Trophoblast cell (in vitro differentiated cells and primary cell): ENCODE measurements at regions not wholly inside any gene's neighbourhood (a gene's known extent, or its start where the extent isn't known, plus 50 kb on each side); places are given as distances from the start of the nearest gene placed in this dataset.
A peak's percentile ranks its signal among the peaks of the same experiment; 100 is the strongest.

ENCODE experiments used
- DNase-seq, 2 donors: peaks; one replicate each; pipeline ENCODE4 v3.0.0-alpha.2; 2016
- H2AFZ ChIP-seq: 2 replicates; pipeline ENCODE4 v1.6.1; 2013; ENCODE audit warnings: low read length, moderate library complexity, mild to moderate bottlenecking; ENCODE audit not compliant: insufficient read depth, poor library complexity
- H2AK5ac ChIP-seq: 2 replicates; pipeline ENCODE4 v1.6.1; 2013; ENCODE audit warnings: mild to moderate bottlenecking, low read length
- H2BK120ac ChIP-seq: 2 replicates; pipeline ENCODE4 v1.6.1; 2013; ENCODE audit warnings: low read length, mild to moderate bottlenecking, moderate library complexity; ENCODE audit not compliant: insufficient read depth, poor library complexity
- H2BK12ac ChIP-seq: 2 replicates; pipeline ENCODE4 v1.6.1; 2013; ENCODE audit warnings: mild to moderate bottlenecking, low read length, moderate library complexity
- H2BK5ac ChIP-seq: 2 replicates; pipeline ENCODE4 v1.6.1; 2013; ENCODE audit warnings: low read length, low read depth, moderate library complexity, mild to moderate bottlenecking; ENCODE audit not compliant: poor library complexity
- H3K14ac ChIP-seq: 2 replicates; pipeline ENCODE4 v1.6.1; 2013; ENCODE audit warnings: mild to moderate bottlenecking, low read length
- H3K18ac ChIP-seq: 2 replicates; pipeline ENCODE4 v1.6.1; 2013; ENCODE audit warnings: mild to moderate bottlenecking, low read length
- H3K23ac ChIP-seq: 2 replicates; pipeline ENCODE4 v1.6.1; 2013; ENCODE audit warnings: low read length
- H3K27ac ChIP-seq: 2 replicates; pipeline ENCODE4 v1.5.1; 2013; ENCODE audit warnings: low read depth, mild to moderate bottlenecking, inconsistent platforms, low read length, moderate library complexity
- H3K27me3 ChIP-seq: 2 replicates; pipeline ENCODE4 v1.6.1; 2013; ENCODE audit warnings: inconsistent platforms, mild to moderate bottlenecking, low read length, moderate library complexity; ENCODE audit not compliant: insufficient read depth
- H3K36me3 ChIP-seq, 2 experiments: 1 replicate in 1 of 2; 2 replicates in 1 of 2; pipeline ENCODE4 v1.6.1; 2013; ENCODE audit warnings: low read length in 2 of 2, mild to moderate bottlenecking in 2 of 2, moderate library complexity in 1 of 2; ENCODE audit not compliant: insufficient read depth in 2 of 2, control insufficient read depth in 1 of 2
- H3K4ac ChIP-seq: 2 replicates; pipeline ENCODE4 v1.6.1; 2013; ENCODE audit warnings: low read depth, mild to moderate bottlenecking, low read length, moderate library complexity
- H3K4me1 ChIP-seq, 2 experiments: 1 replicate in 1 of 2; 2 replicates in 1 of 2; pipeline ENCODE4 v1.6.1; 2013; ENCODE audit warnings: low read length in 2 of 2, mild to moderate bottlenecking in 2 of 2, moderate library complexity in 1 of 2; ENCODE audit not compliant: insufficient read depth in 2 of 2, control insufficient read depth in 1 of 2
- H3K4me2 ChIP-seq: 2 replicates; pipeline ENCODE4 v1.6.1; 2013; ENCODE audit warnings: inconsistent platforms, mild to moderate bottlenecking, low read length, moderate library complexity
- H3K4me3 ChIP-seq: 2 replicates; pipeline ENCODE4 v1.5.1; 2013; ENCODE audit warnings: mild to moderate bottlenecking, low read depth, low read length, inconsistent platforms
- H3K79me1 ChIP-seq: one replicate; pipeline ENCODE4 v1.6.1; 2013; ENCODE audit warnings: low read length
- H3K79me2 ChIP-seq: 2 replicates; pipeline ENCODE4 v1.6.1; 2013; ENCODE audit warnings: low read length, mild to moderate bottlenecking; ENCODE audit not compliant: control insufficient read depth, insufficient read depth, poor library complexity
- H3K9ac ChIP-seq: 2 replicates; pipeline ENCODE4 v1.6.1; 2013; ENCODE audit warnings: mild to moderate bottlenecking, low read length
- H3K9me3 ChIP-seq: 2 replicates; pipeline ENCODE4 v1.6.1; 2013; ENCODE audit warnings: low read depth, mild to moderate bottlenecking, control low read depth, inconsistent platforms, low read length; ENCODE audit not compliant: insufficient read depth
- H4K12ac ChIP-seq: 2 replicates; pipeline ENCODE4 v1.6.1; 2013; ENCODE audit warnings: low read depth, mild to moderate bottlenecking, low read length, moderate library complexity
- H4K8ac ChIP-seq: 2 replicates; pipeline ENCODE4 v1.6.1; 2013; ENCODE audit warnings: low read depth, mild to moderate bottlenecking, low read length, moderate library complexity
- H4K91ac ChIP-seq: one replicate; pipeline ENCODE4 v1.6.1; 2013; ENCODE audit warnings: low read depth, mild to moderate bottlenecking, low read length, moderate library complexity
- WGBS: extraction: QIAGEN DNeasy Blood & Tissue Kit; methylation state at CpG from one replicate; pipeline ENCODE4 v1.1.7; 2013; ENCODE audit warnings: missing lambda C conversion rate; ENCODE audit not compliant: insufficient read length, insufficient coverage; ENCODE audit errors: extremely low coverage; 5-methylcytosine and 5-hydroxymethylcytosine counted together

- Histone ChIP-seq H4K91ac (no peak overlapping the region), H3K4me3 (no peak overlapping the region), H3K4me1 (peaks cover 7 to 17% of the 10 kb centered on the region in 2 experiments), H3K9me3 (no peaks in the 10 kb centered on the region), H4K12ac (no peak overlapping the region), H2BK120ac (no peak overlapping the region), H3K4me2 (no peak overlapping the region), H4K8ac (no peak overlapping the region), H2BK5ac (no peak overlapping the region), H2AK5ac (no peak overlapping the region), H3K36me3 (no peaks in the 10 kb centered on the region), H3K18ac (no peak overlapping the region), H3K27me3 (no peaks in the 10 kb centered on the region), H3K23ac (no peak overlapping the region), H3K27ac (no peak overlapping the region), H2BK12ac (no peak overlapping the region), H3K79me1 (peaks cover 15% of the 10 kb centered on the region), H3K9ac (no peak overlapping the region), H3K4ac (no peak overlapping the region), H2AFZ (no peak overlapping the region), H3K79me2 (no peaks in the 10 kb centered on the region), H3K14ac (no peak overlapping the region)
- no peak for DNase-seq
- WGBS = no CpG with 5 or more reads among the region's 6 CpGs
Measured at GRCh38 chr7:47713595-47713994, 131.7 kb upstream of the TNS3 start.

GRCh38 chr7:47712416-47712815 lies 130.5 kb upstream of the TNS3 start:
- Histone ChIP-seq H2BK12ac (no peak overlapping the region), H3K79me2 (no peaks in the 10 kb centered on the region)
- WGBS = no CpG with 5 or more reads among the region's 11 CpGs

GRCh38 chr7:47711776-47712175 lies 129.9 kb upstream of the TNS3 start:
- Histone ChIP-seq H3K79me1 (peaks cover 16% of the 10 kb centered on the region), H2AK5ac (no peak overlapping the region), H3K79me2 (no peaks in the 10 kb centered on the region), H3K4me2 (no peak overlapping the region), H2BK12ac (no peak overlapping the region), H3K18ac (no peak overlapping the region), H3K23ac (no peak overlapping the region), H4K12ac (no peak overlapping the region), H4K91ac (no peak overlapping the region), H3K4ac (no peak overlapping the region), H3K27me3 (no peaks in the 10 kb centered on the region), H3K4me1 (peaks cover 7 to 19% of the 10 kb centered on the region in 2 experiments), H3K9ac (no peak overlapping the region), H3K14ac (no peak overlapping the region), H2BK120ac (no peak overlapping the region), H4K8ac (no peak overlapping the region), H3K4me3 (no peak overlapping the region), H2AFZ (no peak overlapping the region), H3K27ac (no peak overlapping the region), H3K9me3 (no peaks in the 10 kb centered on the region), H3K36me3 (no peaks in the 10 kb centered on the region), H2BK5ac (no peak overlapping the region)
- no peak for DNase-seq
- no CpG with 5 or more reads among the region's 12 CpGs for WGBS

More at GRCh38 chr7:47712416-47712815, 130.5 kb upstream of the TNS3 start:
- Histone ChIP-seq H3K23ac (no peak overlapping the region), H2AK5ac (no peak overlapping the region), H3K4me3 (no peak overlapping the region), H2BK5ac (no peak overlapping the region), H3K9ac (no peak overlapping the region), H3K79me1 (peaks cover 16% of the 10 kb centered on the region), H3K4ac (no peak overlapping the region), H3K18ac (no peak overlapping the region), H4K12ac (no peak overlapping the region), H3K4me1 (peaks cover 7 to 19% of the 10 kb centered on the region in 2 experiments), H2AFZ (no peak overlapping the region), H3K36me3 (no peaks in the 10 kb centered on the region), H2BK120ac (peak overlapping the region; percentile 40), H3K9me3 (no peaks in the 10 kb centered on the region), H3K27ac (no peak overlapping the region), H3K4me2 (no peak overlapping the region), H3K14ac (no peak overlapping the region), H4K91ac (peak overlapping the region; percentile 51), H3K27me3 (no peaks in the 10 kb centered on the region), H4K8ac (no peak overlapping the region)
- DNase-seq = no peak

GRCh38 chr7:47710201-47710935 lies 128.5 kb upstream of the TNS3 start:
- Histone ChIP-seq H2BK5ac (peak overlapping the region; percentile 69), H3K14ac (peak overlapping the region; percentile 41), H3K23ac (no peak overlapping the region), H3K79me2 (no peaks in the 10 kb centered on the region), H2AFZ (no peak overlapping the region), H4K91ac (peak overlapping the region; percentile 63), H3K4me2 (no peak overlapping the region), H3K36me3 (no peaks in the 10 kb centered on the region), H4K12ac (no peak overlapping the region), H3K9me3 (no peaks in the 10 kb centered on the region), H4K8ac (peak overlapping the region; percentile 42), H2BK120ac (peak overlapping the region; percentile 21), H3K4me1 (peaks cover 9 to 19% of the 10 kb centered on the region in 2 experiments), H3K18ac (peak overlapping the region; percentile 11), H3K27me3 (no peaks in the 10 kb centered on the region), H3K4ac (peak overlapping the region; percentile 34), H3K4me3 (no peak overlapping the region), H3K27ac (no peak overlapping the region), H2BK12ac (peak overlapping the region; percentile 88), H3K79me1 (peaks cover 18% of the 10 kb centered on the region), H3K9ac (no peak overlapping the region), H2AK5ac (peak overlapping the region; percentile 18)
- no CpG with 5 or more reads among the region's 15 CpGs for WGBS
- DNase-seq = no peak
